Lower leg skin (tissue), 3 donors: ENCODE measurements at regions not wholly inside any gene's neighbourhood (a gene's known extent, or its start where the extent isn't known, plus 50 kb on each side); places are given as distances from the start of the nearest gene placed in this dataset.

Experiments
- POLR2A ChIP-seq, 2 donors: fragments of 450-650 bp; IDR thresholded peaks; one replicate each; pipeline ENCODE4 v1.6.1; 2016 to 2017; ENCODE audit warnings: antibody characterized with exemption in 2 of 2, mild to moderate bottlenecking in 1 of 2, moderate library complexity in 1 of 2
- TF ChIP-seq, protein P1 (sequence below), 3 donors: fragments of 450-650 bp; IDR thresholded peaks; one replicate each; pipeline ENCODE4 v1.5.1; 2016; ENCODE audit warnings: antibody characterized with exemption in 3 of 3, mild to moderate bottlenecking in 3 of 3, moderate library complexity in 2 of 3

DNA sequence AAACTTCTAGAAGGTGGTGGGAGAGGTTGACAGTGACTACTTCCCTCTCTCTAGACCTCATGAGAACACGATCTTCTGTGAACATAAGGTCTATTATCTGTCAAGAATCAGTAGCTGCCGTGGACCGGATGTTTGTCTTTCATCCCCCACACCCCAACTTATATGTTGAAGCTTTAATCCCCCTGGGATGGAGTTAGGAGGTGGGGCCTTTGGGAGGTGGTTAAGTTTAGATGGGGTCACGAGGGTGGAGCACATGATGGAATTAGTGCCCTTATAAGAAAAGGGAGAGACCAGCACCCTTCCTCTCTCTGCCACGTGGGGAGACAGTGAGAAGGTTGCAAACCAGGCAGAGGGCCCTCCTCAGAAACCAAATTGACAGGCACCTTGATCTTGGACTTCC lies 409.1 kb downstream of the QKI start:
- TF ChIP-seq, protein P1, sequence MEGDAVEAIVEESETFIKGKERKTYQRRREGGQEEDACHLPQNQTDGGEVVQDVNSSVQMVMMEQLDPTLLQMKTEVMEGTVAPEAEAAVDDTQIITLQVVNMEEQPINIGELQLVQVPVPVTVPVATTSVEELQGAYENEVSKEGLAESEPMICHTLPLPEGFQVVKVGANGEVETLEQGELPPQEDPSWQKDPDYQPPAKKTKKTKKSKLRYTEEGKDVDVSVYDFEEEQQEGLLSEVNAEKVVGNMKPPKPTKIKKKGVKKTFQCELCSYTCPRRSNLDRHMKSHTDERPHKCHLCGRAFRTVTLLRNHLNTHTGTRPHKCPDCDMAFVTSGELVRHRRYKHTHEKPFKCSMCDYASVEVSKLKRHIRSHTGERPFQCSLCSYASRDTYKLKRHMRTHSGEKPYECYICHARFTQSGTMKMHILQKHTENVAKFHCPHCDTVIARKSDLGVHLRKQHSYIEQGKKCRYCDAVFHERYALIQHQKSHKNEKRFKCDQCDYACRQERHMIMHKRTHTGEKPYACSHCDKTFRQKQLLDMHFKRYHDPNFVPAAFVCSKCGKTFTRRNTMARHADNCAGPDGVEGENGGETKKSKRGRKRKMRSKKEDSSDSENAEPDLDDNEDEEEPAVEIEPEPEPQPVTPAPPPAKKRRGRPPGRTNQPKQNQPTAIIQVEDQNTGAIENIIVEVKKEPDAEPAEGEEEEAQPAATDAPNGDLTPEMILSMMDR (IDR thresholded peaks at IDR 0.05) = no peak
- TF ChIP-seq POLR2A (IDR thresholded peaks at IDR 0.05) = no peak
